IMR-90 (cell line): ENCODE measurements at regions not wholly inside any gene's neighbourhood (a gene's known extent, or its start where the extent isn't known, plus 50 kb on each side); places are given as distances from the start of the nearest gene placed in this dataset.

ENCODE experiments used
- BHLHE40 ChIP-seq: fragments of 150-350 bp; IDR thresholded peaks from 2 replicates; pipeline ENCODE4 v1.6.1; 2016; ENCODE audit warnings: mild to moderate bottlenecking, low read depth, low read length
- CEBPB ChIP-seq: IDR thresholded peaks from 2 replicates; pipeline ENCODE4 v1.6.1; 2012; ENCODE audit warnings: low read depth, low read length, improper control_type of control experiment
- CHD1 ChIP-seq: IDR thresholded peaks from 2 replicates; pipeline ENCODE4 v1.6.1; 2012; ENCODE audit warnings: low read depth, low read length, improper control_type of control experiment
- FOS ChIP-seq: fragments of 150-350 bp; IDR thresholded peaks from 2 replicates; pipeline ENCODE4 v1.6.1; 2016; ENCODE audit warnings: low read depth, low read length
- MAFK ChIP-seq: IDR thresholded peaks from 2 replicates; pipeline ENCODE4 v1.6.1; 2012; ENCODE audit warnings: low read depth, low read length, improper control_type of control experiment
- MAZ ChIP-seq: IDR thresholded peaks from 2 replicates; pipeline ENCODE4 v1.6.1; 2012; ENCODE audit warnings: low read depth, mild to moderate bottlenecking, low read length, improper control_type of control experiment, moderate library complexity, borderline replicate concordance
- MXI1 ChIP-seq: IDR thresholded peaks from 2 replicates; pipeline ENCODE4 v1.6.1; 2012; ENCODE audit warnings: low read depth, mild to moderate bottlenecking, low read length, moderate library complexity, borderline replicate concordance
- POLR2A ChIP-seq: IDR thresholded peaks from 2 replicates; pipeline ENCODE4 v1.6.1; 2012; ENCODE audit warnings: mild to moderate bottlenecking, low read depth, low read length
- RAD21 ChIP-seq: IDR thresholded peaks from 2 replicates; pipeline ENCODE4 v1.6.1; 2012; ENCODE audit warnings: low read length, improper control_type of control experiment
- RCOR1 ChIP-seq: IDR thresholded peaks from 2 replicates; pipeline ENCODE4 v1.6.1; 2012; ENCODE audit warnings: mild to moderate bottlenecking, low read length, improper control_type of control experiment; ENCODE audit not compliant: insufficient replicate concordance
- RFX5 ChIP-seq: IDR thresholded peaks from 2 replicates; pipeline ENCODE4 v1.8.0; 2012; ENCODE audit warnings: low read depth, mild to moderate bottlenecking, low read length, moderate library complexity
- SMC3 ChIP-seq: fragments of 150-350 bp; IDR thresholded peaks from 2 replicates; pipeline ENCODE4 v1.6.1; 2016; ENCODE audit warnings: low read depth, mild to moderate bottlenecking, antibody characterized with exemption, low read length, moderate library complexity
- TF ChIP-seq, protein P1 (sequence below): conservative IDR thresholded peaks from 2 replicates; pipeline ENCODE4 v1.5.1; 2012; ENCODE audit warnings: mild to moderate bottlenecking, low read depth, low read length, improper control_type of control experiment
- TF ChIP-seq, protein P2 (sequence below): fragments of 150-350 bp; IDR thresholded peaks from 2 replicates; pipeline ENCODE4 v1.6.1; 2017; ENCODE audit warnings: mild to moderate bottlenecking, antibody characterized with exemption, low read length, low read depth

DNA sequence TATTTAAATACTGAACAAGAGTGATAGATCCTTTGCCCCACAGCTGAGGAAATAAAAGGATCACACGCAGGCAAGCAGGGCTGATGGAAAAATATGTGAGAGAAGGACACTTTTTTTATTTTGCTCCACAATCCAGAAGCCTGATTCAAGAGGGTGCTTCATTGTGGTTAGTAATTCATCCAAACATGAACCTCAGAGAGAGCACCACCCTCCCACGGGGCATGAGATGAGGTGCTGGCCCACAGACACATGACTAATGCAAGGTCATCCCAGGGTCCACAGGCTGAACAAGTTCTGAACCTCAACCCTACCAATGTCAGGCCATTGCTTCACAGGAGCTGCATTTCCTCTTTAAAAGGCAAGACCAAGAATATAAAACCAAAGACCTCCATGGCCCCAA lies 239.6 kb downstream of the MREG start:
- 0 out of 2 replicates have a peak, but pooled peaks have one; percentile 16 for TF ChIP-seq RAD21
- peak; percentile 25; the same call in 1 of the 2 replicates for TF ChIP-seq SMC3
- TF ChIP-seq CEBPB = peak; percentile 87
- no peak for TF ChIP-seq CHD1
- TF ChIP-seq MAFK = peak; percentile 18; the same call in 1 of the 2 replicates
- TF ChIP-seq, protein P1, sequence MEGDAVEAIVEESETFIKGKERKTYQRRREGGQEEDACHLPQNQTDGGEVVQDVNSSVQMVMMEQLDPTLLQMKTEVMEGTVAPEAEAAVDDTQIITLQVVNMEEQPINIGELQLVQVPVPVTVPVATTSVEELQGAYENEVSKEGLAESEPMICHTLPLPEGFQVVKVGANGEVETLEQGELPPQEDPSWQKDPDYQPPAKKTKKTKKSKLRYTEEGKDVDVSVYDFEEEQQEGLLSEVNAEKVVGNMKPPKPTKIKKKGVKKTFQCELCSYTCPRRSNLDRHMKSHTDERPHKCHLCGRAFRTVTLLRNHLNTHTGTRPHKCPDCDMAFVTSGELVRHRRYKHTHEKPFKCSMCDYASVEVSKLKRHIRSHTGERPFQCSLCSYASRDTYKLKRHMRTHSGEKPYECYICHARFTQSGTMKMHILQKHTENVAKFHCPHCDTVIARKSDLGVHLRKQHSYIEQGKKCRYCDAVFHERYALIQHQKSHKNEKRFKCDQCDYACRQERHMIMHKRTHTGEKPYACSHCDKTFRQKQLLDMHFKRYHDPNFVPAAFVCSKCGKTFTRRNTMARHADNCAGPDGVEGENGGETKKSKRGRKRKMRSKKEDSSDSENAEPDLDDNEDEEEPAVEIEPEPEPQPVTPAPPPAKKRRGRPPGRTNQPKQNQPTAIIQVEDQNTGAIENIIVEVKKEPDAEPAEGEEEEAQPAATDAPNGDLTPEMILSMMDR = no peak
- 0 out of 2 replicates have a peak, but pooled peaks have one; percentile 48 for TF ChIP-seq MAZ
- peak; percentile 61 for TF ChIP-seq BHLHE40
- TF ChIP-seq POLR2A = no peak
- TF ChIP-seq RFX5 = no peak
- peak; percentile 70 for TF ChIP-seq FOS
- TF ChIP-seq, protein P2, sequence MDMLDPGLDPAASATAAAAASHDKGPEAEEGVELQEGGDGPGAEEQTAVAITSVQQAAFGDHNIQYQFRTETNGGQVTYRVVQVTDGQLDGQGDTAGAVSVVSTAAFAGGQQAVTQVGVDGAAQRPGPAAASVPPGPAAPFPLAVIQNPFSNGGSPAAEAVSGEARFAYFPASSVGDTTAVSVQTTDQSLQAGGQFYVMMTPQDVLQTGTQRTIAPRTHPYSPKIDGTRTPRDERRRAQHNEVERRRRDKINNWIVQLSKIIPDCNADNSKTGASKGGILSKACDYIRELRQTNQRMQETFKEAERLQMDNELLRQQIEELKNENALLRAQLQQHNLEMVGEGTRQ = no peak; the same call in 1 of the 2 replicates
- no peak for TF ChIP-seq MXI1
- peak; percentile 84 for TF ChIP-seq RCOR1
